ENCODE measurements at regions not wholly inside any gene's neighbourhood (a gene's known extent, or its start where the extent isn't known, plus 50 kb on each side); places are given as distances from the start of the nearest gene placed in this dataset.
A peak's percentile ranks its signal among the peaks of the same experiment; 100 is the strongest.

GRCh38 chr2:35067420-35067819, 1288.2 kb upstream of the CRIM1 start:
- no TSS peak for BruUV-seq (replicated peaks)
- intact Hi-C loops (cut with micrococcal nuclease; ENCODE audit: unreplicated experiment), result no loop called here
- no peak for DNase-seq (ENCODE audit: low spot score)
- H3K9me3 ChIP-seq (ENCODE audit: low read length), result no peaks in the 10 kb centered on the region
- H3K36me3 ChIP-seq (ENCODE audit: insufficient read depth, low read length), result no peaks in the 10 kb centered on the region
- CTCF ChIA-PET (ENCODE audit: unreplicated experiment), result no interaction called here
- H4K20me1 ChIP-seq (ENCODE audit: insufficient read depth, low read length), result no peaks in the 10 kb centered on the region; the same call in 1 of the 2 replicates
- no peaks in the 10 kb centered on the region for H3K9me2 ChIP-seq (ENCODE audit: insufficient read depth, low read length)
- POLR2A ChIA-PET, result interaction anchor here (0.7 kb wide), 1 partner anchor 10 kb away, joined by 4 read pairs; no protein-coding TSS in a partner anchor
- no peaks in the 10 kb centered on the region for H3K4me1 ChIP-seq (ENCODE audit: insufficient read depth, low read length, poor library complexity, severe bottlenecking)
- H3K27ac ChIP-seq (ENCODE audit: low read depth, low read length, poor library complexity, severe bottlenecking), result no peak overlapping the region
- no peak overlapping the region for H2AFZ ChIP-seq (ENCODE audit: low read length)
- no peak for TF ChIP-seq EZH2phosphoT487 (IDR thresholded peaks at IDR 0.05; ENCODE audit: borderline replicate concordance, low read depth, low read length)
- no peak for TF ChIP-seq CTCF (conservative IDR thresholded peaks at IDR 0.05; ENCODE audit: low read length)
- H3K4me3 ChIP-seq (ENCODE audit: low read depth, low read length, poor library complexity, severe bottlenecking), result no peak overlapping the region
- no peaks in the 10 kb centered on the region for H3K79me2 ChIP-seq (ENCODE audit: insufficient read depth, low read depth, low read length)
- no peak overlapping the region for H3K4me2 ChIP-seq (ENCODE audit: low read length)

GRCh38 chr2:35063836-35064235, 1291.7 kb upstream of the CRIM1 start:
- CTCF ChIA-PET (ENCODE audit: unreplicated experiment), result no interaction called here
- H3K4me3 ChIP-seq (ENCODE audit: low read depth, low read length, poor library complexity, severe bottlenecking), result no peak overlapping the region
- BruUV-seq (replicated peaks), result no TSS peak

GRCh38 chr2:35035883-35036282, 1319.7 kb upstream of the CRIM1 start:
- no peaks in the 10 kb centered on the region for H3K9me3 ChIP-seq (ENCODE audit: low read length)
- H3K79me2 ChIP-seq (ENCODE audit: insufficient read depth, low read depth, low read length), result no peaks in the 10 kb centered on the region
- no peaks in the 10 kb centered on the region for H3K4me1 ChIP-seq (ENCODE audit: insufficient read depth, low read length, poor library complexity, severe bottlenecking)
- CTCF ChIA-PET (ENCODE audit: unreplicated experiment), result no interaction called here
- H3K36me3 ChIP-seq (ENCODE audit: insufficient read depth, low read length), result no peaks in the 10 kb centered on the region
- TF ChIP-seq CTCF (conservative IDR thresholded peaks at IDR 0.05; ENCODE audit: low read length), result peak; percentile 61
- no peak for TF ChIP-seq EZH2phosphoT487 (IDR thresholded peaks at IDR 0.05; ENCODE audit: borderline replicate concordance, low read depth, low read length)
- no peaks in the 10 kb centered on the region for H4K20me1 ChIP-seq (ENCODE audit: insufficient read depth, low read length)
- no peak overlapping the region for H3K4me3 ChIP-seq (ENCODE audit: low read depth, low read length, poor library complexity, severe bottlenecking)
- H3K9me2 ChIP-seq (ENCODE audit: insufficient read depth, low read length), result no peaks in the 10 kb centered on the region
- H3K4me2 ChIP-seq (ENCODE audit: low read length), result no peak overlapping the region
- H3K27ac ChIP-seq (ENCODE audit: low read depth, low read length, poor library complexity, severe bottlenecking), result no peak overlapping the region
- no peak overlapping the region for H2AFZ ChIP-seq (ENCODE audit: low read length)
- DNase-seq (ENCODE audit: low spot score), result no peak
- no TSS peak for BruUV-seq (replicated peaks)
- POLR2A ChIA-PET, result no interaction called here
- intact Hi-C loops (cut with micrococcal nuclease; ENCODE audit: unreplicated experiment), result no loop called here

More at GRCh38 chr2:35063836-35064235, 1291.7 kb upstream of the CRIM1 start:
- Histone ChIP-seq H3K9me2 (ENCODE audit: insufficient read depth, low read length) (no peaks in the 10 kb centered on the region), H3K27ac (ENCODE audit: low read depth, low read length, poor library complexity, severe bottlenecking) (no peak overlapping the region), H4K20me1 (ENCODE audit: insufficient read depth, low read length) (no peaks in the 10 kb centered on the region), H3K4me1 (ENCODE audit: insufficient read depth, low read length, poor library complexity, severe bottlenecking) (no peaks in the 10 kb centered on the region), H2AFZ (ENCODE audit: low read length) (no peak overlapping the region), H3K79me2 (ENCODE audit: insufficient read depth, low read depth, low read length) (no peaks in the 10 kb centered on the region), H3K9me3 (ENCODE audit: low read length) (no peaks in the 10 kb centered on the region), H3K4me2 (ENCODE audit: low read length) (no peak overlapping the region), H3K36me3 (ENCODE audit: insufficient read depth, low read length) (no peaks in the 10 kb centered on the region)
- DNase-seq (ENCODE audit: low spot score), result no peak
- intact Hi-C loops (cut with micrococcal nuclease; ENCODE audit: unreplicated experiment), result no loop called here
- POLR2A ChIA-PET, result no interaction called here
- TF ChIP-seq EZH2phosphoT487 (IDR thresholded peaks at IDR 0.05; ENCODE audit: borderline replicate concordance, low read depth, low read length), result no peak
- no peak for TF ChIP-seq CTCF (conservative IDR thresholded peaks at IDR 0.05; ENCODE audit: low read length)

Measured in OCI-LY7 (cell line).